ENCODE measurements at regions not wholly inside any gene's neighbourhood (a gene's known extent, or its start where the extent isn't known, plus 50 kb on each side); places are given as distances from the start of the nearest gene placed in this dataset.

DNA sequence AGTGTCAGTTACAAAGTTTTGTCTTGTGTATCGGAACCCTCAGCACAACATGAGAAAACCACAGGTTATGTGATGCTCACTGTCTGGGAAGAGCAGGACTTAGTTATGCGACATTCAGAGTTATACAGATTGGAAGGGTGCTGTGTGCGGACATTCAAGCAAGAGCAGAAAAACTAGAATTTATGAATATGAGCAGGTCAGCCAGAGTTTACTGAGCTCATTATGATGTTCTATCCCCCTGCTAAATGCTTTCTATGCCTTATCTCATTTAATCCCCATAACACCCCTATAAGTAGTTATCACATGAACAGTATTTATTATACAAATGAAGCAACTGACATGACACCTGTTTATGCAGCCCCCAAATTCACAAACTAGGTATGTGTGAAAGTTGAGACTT lies 1083.2 kb downstream of the FLRT2 start:
- DNase-seq (ENCODE audit: low read depth) = no peak

DNA sequence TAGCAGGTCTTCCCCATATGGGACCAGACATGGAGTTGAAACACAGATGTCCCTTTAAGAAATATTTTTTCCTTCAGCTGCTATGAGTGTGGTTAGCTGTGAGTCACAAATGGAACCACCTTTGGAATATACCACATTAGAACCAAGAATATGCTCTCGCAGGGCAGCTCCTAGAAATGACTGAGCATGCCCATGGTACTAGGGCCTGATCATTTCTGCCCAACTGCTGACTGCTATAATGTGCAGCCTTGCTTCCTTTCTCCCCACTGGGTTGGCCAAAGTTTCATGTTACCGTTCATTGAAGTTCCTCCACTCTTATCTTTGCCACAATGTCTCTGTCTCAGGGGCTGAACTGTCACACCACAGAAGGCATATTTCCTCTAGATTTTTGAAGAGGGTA lies 1074.6 kb downstream of the FLRT2 start:
- DNase-seq (ENCODE audit: low read depth) = no peak

DNA sequence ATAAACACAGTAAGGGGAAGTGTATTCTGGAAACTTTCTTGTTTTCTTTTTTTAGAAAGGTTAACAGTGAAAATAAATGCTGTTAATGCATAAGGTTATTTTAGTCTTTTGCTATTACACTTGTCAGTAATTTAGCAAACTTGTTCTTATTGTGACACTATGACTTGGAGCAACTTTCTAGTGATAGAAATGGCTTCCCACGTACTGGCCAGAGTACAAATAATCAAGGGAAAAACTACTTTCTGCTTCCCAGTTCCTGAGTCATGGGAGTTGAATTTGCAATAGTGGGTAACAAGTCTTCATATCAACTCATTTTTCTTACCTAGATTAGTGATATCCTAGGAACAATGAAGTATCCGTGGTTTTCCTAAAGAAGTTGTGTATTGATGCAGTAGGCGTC lies 1072.3 kb downstream of the FLRT2 start:
- DNase-seq (ENCODE audit: low read depth) = no peak

DNA sequence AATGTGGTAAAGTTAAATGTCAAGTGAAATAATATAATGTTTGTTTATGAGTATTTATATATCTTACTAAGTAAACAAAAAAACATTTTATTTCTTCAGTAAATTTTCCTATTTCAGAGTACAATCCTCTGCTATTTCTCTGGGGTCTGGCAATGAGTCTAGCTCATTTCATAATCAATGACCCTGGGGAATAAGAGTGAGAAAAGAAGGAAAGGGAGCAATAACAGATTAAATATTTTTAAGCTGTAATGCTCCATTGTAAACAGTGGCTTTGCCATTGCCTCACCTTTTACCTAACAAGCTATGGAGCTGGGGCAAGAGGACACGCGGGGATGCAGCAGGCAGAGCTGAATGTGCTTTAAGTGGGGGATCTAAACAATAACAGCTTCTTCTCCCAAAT lies 1071.9 kb downstream of the FLRT2 start:
- no peak for DNase-seq (ENCODE audit: low read depth)

DNA sequence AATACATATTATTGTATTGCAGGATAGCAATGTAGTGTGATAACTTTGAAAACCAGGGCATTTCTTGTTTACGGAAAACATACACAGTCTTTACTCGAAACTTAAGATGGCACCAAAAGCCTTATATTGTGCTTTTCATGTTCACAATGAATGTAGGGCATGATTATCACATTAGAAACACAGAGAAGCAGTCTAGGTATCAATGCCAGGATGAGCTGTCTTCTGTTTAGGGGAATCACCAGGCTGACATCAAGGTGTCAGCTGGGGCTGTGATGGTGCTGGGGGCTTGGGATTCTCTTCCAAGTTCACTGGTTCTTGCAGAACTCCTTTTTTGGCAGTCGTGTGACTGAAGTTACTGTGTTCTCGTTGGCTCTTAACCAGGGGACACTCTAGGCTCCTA lies 1067.3 kb downstream of the FLRT2 start:
- DNase-seq (ENCODE audit: low read depth) = no peak

DNA sequence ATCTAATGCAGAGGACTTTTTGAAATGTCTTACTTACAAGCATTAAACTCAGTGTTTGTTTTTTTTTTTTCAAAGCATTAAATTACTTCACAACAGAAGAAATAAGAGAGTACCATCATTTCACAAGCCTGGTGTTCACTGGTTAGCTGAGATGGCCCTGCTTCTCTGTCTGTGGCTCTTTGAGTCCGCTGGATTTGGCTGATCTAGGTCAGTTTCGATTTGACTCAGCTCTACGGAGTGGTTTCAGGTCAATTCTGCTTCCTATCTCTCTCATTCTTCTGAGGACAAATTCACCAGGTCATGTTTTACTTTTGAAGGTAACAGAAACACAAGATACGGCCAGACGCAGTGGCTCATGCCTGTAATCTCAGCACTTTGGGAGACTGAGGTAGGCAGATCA lies 1066.1 kb downstream of the FLRT2 start:
- no peak for DNase-seq (ENCODE audit: low read depth)

DNA sequence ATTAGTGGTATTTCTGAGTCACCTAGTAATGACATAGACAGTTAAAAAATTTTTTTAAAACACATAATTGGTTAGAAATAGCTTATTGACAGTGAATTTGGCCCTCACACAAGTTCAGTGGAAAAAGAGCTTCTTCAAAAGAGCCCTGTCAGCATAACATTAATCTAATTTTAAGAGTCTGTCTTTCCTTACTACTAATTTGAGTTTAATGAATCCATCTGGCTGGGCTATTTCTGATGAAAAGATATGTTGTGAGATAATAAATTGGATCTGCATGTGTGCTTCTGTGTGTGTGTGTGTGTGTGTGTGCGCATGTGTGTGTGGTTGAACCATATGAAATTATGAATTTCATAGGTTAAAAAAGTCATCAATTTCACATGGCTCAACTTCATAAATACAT lies 1045.2 kb downstream of the FLRT2 start:
- no peak for DNase-seq (ENCODE audit: low read depth)

DNA sequence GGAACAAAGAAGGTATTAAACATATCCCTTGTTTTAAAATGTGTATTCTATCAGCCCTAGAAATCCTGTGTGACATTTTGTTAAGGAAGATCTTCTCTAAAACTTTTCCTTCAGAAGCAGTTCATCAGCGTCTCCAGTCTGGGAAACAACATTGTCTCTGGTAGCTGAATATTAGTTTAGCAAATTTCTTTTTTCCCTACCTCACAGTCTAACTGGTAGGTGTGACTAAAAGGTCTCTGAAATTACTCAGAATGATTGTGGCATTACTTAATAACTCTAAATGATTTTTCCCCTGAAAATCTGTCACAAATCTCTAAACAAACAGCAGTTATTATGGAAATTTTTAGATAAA lies 1044.8 kb downstream of the FLRT2 start:
- no peak for DNase-seq (ENCODE audit: low read depth)

DNA sequence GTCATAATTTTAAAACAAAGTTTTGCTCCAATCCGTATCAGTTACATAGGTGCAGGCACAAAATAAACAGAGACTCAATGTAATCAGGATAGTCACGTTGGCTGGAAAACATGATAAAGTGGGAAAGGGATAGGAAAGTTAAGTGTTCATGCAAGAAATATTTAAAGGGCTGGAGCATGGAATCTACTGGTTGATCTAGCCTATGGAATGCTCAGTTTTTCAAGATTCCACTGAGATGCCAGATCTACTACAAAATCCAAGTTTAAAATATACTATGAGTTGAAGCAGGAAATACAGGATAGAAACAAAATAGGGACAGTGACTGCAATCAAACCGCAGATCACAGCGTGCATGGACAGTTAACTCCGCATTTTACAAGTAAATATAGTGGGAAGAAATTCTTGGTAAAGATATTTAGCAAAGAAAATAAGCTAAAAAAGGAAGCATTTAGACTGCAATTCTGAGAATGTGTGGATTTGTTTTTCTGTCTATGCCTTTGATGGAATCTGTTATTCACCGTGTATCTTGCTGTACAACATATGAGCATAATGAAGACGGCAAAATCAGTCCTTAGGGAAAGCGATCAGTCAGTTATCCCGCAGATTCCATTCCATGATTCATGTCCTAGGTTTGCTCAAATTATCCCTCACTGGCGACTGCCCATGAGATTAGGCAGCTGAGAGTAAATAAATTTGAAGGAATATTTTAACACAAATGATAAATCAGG lies 1044.3 kb downstream of the FLRT2 start:
- DNase-seq (ENCODE audit: low read depth) = no peak

DNA sequence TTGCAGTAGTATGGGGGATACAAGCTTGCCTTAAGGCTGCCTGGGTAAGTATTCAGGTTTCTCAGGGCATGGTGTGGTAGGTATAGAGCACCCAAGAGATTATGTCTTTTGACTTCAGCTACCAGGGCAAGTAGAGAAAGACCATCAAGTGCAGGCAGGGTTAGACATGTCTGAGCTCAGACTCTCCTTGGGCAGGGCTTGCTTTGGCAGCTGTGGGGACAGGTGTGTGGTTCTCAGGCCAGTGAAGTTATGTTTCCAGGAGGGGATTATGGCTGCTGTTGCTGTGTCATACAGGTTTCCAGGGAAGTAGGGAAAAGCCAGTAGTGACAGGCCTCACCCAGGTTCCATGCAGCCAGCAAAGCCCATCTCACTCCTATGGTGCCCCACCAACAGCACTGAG lies 1040.4 kb downstream of the FLRT2 start:
- no peak for DNase-seq (ENCODE audit: low read depth)

DNA sequence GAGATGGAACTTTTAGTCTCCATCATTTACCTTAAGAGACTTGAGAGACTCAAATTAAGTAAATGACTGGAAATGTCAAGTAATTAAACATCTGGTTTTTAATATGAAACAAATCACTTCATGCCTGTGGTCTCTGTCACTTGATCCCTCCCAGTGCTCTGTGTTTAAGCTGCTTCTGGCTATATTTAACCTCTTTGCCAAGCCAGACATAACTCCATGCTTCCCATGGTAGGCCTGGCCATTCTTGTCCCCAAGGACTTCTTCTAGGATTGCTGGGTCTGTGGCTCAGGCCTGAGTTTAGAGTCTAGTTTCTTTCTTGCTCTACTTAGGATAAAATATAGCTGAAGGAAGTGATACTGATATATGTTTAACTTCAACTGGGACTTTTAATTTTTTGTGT lies 1013.6 kb downstream of the FLRT2 start:
- DNase-seq (ENCODE audit: low read depth) = no peak

DNA sequence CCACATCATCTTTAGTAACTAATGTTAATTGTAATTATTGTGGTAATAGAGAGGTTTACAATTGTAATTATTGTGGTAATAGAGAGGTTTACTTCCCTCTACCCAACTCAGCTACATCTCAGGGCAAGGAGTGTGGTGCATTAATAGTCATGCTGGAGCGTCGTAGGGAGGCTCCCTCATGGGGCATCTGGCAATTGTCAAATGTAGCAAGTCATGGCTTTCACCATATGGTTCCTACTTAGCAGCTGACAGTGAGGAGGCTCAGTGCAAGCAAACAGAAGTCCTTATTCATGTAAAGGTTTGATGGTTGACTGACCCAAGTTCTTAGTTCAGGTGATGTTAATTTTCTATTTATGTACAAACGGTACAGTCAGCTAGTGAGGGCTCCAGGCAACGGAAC lies 1012.0 kb downstream of the FLRT2 start:
- DNase-seq (ENCODE audit: low read depth) = no peak

DNA sequence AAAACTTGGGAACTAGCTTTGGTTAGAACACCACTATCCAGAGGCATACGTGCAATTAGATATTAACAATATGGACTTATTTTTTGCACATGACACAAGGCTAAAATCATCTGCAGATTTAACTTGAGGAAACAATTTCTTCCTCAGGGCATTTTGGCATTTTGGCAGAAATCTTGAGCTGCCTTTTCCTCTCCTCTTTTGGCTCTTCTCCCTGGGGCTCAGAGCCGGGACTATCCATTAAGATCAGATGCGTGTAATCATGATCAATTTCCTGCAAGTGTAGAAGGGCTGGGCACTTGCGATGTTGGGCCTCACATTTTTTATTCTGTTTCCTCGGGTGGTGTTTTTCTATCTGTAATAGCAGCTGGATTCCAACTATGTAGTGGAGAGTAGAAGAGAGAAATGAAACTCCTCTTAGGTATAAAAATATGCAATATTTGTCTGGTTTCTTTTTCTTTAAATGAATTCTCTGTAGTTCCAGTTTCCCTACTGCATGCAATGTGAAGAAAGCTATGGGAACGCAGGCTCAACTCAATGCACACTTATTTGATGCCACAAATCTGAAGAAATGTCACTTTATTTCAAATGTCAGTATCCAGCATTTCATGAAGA lies 1010.8 kb downstream of the FLRT2 start:
- DNase-seq (ENCODE audit: low read depth) = no peak

DNA sequence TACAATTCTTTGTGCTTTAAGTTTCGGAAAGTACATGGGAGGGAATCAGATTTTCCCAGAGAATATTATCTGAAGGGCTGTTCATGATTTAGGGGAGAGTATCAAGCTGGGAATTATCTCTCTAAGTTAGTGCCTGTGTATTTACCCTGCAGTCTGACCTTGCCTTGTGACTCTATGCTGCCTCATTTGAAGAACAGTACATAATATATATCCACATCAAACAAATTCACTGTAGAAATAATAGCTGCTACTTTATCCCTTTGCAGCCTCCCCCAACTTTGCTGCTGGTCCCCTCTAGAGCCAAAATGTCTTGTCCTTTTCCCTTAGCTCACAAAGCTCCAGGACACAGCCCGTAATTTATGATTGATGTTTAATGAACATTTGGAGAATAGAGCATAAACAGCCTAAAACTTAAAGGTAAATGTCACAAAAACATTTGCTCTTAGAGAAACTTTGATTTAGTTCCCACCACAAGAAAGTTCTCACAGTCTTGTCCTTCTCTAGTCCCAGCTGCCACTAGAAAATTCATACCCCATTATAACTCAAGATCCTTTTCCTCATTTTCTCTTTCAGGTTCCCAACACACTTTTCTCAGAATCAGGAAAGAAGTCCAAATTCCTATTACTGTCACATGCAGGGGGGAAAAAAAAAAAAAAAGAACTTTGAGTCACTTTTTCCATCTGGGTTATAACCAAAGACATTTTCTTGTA lies 1009.6 kb downstream of the FLRT2 start:
- no peak for DNase-seq (ENCODE audit: low read depth)

DNA sequence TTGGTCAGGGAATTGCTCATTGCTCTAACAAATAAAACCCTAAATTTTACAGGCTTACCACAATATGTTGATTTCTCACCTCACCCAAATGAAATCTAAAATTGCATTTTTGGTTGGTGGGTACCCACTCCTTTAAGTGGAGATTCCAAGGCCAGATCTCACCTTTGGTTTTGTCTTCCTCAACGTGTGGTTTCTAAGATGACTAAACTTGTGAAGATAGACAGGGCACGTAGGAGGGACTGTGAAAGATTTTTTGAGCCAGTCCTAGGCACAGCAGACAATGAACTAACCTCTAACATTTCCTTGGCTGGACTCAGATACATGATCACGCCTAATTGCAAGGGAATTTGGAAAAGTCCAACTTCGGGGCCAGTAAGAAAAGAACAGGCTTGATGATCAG lies 1003.9 kb downstream of the FLRT2 start:
- DNase-seq (ENCODE audit: low read depth) = no peak

DNA sequence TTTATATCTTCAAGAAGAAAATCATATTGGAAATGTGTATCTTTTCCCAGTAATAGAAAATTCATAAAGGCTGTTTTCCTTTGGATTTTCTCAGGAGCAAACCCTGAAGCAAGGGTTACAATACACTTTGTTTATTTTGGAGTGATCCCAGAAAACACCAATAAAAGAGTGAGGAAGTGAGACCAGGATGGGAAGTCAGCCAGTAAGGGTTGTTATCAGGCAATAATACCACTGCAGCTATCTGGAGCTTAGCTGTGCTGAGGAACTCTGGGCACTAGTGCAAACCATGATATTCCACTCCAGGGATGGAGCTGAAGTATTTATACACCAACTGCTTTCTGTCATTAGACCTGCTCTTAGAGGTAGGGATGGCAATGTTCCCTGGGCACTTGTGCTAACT lies 1002.3 kb downstream of the FLRT2 start:
- DNase-seq (ENCODE audit: low read depth) = no peak

DNA sequence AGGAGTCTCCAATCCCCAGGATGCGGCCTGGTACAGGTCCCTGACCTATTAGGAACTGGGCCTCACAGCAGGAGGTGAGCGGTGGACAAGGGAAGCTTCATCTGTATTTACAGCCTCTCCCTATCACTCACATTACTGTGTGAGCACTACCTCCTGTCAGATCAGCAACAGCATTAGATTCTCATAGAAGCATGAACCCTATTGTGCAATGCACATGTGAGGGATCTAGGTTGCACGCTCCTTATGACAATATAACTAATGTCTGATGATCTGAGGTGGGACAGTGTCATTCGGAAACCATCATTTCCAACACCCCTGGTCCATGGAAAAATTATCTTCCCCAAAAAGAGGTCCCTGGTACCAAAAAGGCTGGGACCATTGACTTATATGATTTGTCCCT lies 1000.5 kb downstream of the FLRT2 start:
- DNase-seq (ENCODE audit: low read depth) = no peak

DNA sequence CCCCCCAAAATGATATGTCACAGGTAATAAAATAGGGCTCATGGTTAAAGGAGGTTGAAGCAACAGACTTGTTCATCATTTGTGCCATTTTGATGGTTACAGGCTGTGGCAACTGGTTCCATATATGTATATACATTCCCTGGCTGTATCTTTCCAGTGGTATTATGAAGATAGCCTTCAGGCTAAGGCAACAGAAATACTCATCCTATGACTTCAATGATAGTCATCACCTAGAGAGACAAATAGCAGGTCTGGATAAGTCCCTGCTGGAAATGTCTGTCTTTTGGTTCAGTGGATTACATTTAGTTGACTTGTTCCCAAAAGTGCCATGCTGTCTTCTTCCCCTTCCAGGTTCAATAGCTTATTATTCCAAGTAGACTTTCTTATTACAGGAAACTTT lies 997.4 kb downstream of the FLRT2 start:
- no peak for DNase-seq (ENCODE audit: low read depth)

DNA sequence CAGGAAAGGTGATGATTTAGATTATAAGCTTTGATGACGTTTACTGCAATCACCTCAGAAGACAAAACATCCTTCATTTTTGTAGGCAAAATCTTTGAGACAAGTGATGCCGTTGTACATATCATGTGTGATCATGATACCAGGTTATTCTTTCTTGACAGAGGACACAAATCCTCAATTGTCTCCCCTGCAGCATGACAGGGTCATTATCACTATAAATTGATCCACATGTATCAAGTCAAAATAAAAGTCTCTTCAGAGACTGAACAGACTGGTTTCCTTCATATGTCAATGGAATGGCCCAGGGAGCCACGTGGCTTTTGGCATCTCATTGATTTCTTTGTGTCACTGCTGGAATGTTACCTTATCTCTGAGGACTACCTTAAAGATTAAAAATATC lies 995.7 kb downstream of the FLRT2 start:
- DNase-seq (ENCODE audit: low read depth) = no peak

DNA sequence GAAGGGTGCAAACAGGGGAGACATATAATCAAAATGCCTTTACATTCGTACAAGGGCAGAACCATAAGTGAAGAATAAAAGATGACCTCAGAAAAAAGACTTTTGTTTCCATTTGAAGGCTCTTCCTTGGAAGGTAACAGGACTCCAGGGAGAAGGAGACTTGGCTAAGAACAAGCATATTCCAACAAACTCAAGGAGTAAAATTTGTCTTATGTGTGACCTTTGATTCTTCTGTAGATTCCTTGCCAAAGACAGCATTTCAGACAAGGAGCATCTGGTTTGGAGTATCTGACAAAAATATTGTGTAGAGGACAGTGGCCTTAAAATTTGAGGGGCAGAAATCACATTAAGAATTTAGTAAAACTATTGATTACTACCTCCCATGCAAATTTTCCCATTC lies 991.9 kb downstream of the FLRT2 start:
- no peak for DNase-seq (ENCODE audit: low read depth)

DNA sequence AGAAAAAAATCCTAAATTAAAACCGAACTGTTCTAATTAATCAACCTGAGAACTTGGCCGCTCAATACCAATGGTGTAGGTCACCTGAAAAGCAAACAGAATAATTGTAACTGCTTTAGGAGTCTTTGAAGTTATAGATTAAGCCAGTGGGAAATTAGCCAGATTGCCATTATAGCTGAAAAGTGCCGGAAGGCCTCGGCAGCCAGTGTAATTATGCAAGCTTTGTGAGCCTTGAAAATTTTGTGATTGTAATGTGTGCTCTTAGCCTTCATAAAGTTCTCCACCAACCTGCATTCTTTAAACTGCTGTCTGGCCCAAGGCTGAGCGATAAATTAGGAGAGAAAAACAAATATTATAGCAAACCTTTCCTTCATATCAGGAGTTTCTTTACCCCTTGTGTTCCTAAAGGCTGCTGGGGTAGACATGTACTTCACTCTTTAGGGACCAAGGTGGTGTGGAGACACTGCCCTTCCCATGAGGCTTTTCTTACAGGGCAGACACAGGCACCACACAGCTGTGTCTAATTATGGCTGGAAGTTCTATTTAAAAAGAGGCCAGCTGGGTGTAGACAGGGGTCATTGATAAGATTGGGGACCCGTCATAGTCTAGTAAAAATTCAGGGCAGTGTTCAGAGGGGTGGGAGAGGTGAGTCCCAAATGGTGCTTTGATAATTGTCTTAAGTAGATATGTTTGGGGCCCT lies 991.2 kb downstream of the FLRT2 start:
- DNase-seq (ENCODE audit: low read depth) = no peak

DNA sequence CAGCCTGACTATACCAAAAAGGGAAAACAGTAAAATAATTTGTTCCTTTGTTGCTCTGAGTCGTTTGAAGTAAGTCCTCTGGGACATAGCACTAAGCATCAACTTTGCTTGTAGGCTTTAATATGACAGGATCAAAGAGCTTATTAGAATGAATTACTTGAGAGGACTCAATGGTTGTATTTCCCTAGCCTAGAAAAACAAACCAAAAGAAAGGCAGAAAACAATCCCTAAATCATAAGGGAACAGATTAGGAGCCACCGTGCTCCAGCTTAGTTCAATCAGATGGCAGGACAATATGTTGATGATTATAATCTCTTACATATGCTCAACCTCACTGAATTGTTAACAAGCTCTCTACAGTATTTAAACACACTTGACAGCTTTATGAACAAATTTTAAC lies 988.4 kb downstream of the FLRT2 start:
- DNase-seq (ENCODE audit: low read depth) = no peak

DNA sequence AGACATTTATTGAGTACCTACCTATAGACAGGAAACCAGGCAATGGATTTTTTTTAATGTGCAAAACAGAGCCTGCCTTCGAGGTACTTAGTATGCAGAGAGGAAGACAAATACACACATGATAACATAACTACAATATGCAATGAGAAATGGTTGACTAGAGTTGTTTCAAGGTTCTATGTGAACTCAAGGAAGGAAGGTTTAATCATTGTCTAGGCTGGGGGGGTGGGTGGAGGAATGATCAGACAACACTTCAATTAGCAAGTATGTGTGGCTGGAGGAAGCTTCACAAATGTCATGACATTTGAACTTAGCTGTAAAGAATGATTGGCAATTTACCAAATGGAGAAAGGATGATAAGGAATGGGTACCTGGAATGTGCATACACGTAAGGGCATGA lies 985.3 kb downstream of the FLRT2 start:
- no peak for DNase-seq (ENCODE audit: low read depth)

Measured in non-pigmented ciliary epithelial cell (primary cell).